Karpas-422 (cell line): ENCODE measurements at regions not wholly inside any gene's neighbourhood (a gene's known extent, or its start where the extent isn't known, plus 50 kb on each side); places are given as distances from the start of the nearest gene placed in this dataset.

Experiments used
- DNase-seq: peaks from one replicate; pipeline ENCODE4 v3.0.0-alpha.2; 2015
- H2AFZ ChIP-seq: fragments of 200-600 bp; sonication (generic); 2 replicates; pipeline ENCODE4 v1.6.1; 2014; ENCODE audit warnings: antibody characterized with exemption, low read length, mixed read lengths
- H3K27ac ChIP-seq: fragments of 200-600 bp; sonication (generic); 2 replicates; pipeline ENCODE4 v1.5.1; 2014; ENCODE audit warnings: mild to moderate bottlenecking, low read length, moderate library complexity
- H3K27me3 ChIP-seq: fragments of 200-600 bp; sonication (generic); 2 replicates; pipeline ENCODE4 v1.6.1; 2014; ENCODE audit warnings: low read length, mixed read lengths
- H3K36me3 ChIP-seq: fragments of 200-600 bp; sonication (generic); 2 replicates; pipeline ENCODE4 v1.6.1; 2014; ENCODE audit warnings: low read length, mixed read lengths; ENCODE audit not compliant: insufficient read depth
- H3K4me1 ChIP-seq: fragments of 200-600 bp; sonication (generic); 2 replicates; pipeline ENCODE4 v1.6.1; 2014; ENCODE audit warnings: mild to moderate bottlenecking, low read length, mixed read lengths
- H3K4me2 ChIP-seq: fragments of 200-600 bp; sonication (generic); 2 replicates; pipeline ENCODE4 v1.6.1; 2014; ENCODE audit warnings: low read length, low read depth, mild to moderate bottlenecking; ENCODE audit not compliant: poor library complexity, severe bottlenecking
- H3K4me3 ChIP-seq: fragments of 200-600 bp; sonication (generic); 2 replicates; pipeline ENCODE4 v1.5.1; 2014; ENCODE audit warnings: mild to moderate bottlenecking, antibody characterized with exemption, low read length, mixed read lengths
- H3K79me2 ChIP-seq: fragments of 200-600 bp; sonication (generic); 2 replicates; pipeline ENCODE4 v1.6.1; 2014; ENCODE audit warnings: mild to moderate bottlenecking, low read length, mixed read lengths
- H3K9ac ChIP-seq: fragments of 200-600 bp; sonication (generic); 2 replicates; pipeline ENCODE4 v1.6.0; 2014; ENCODE audit warnings: low read length
- H3K9me2 ChIP-seq: fragments of 200-600 bp; sonication (generic), shearing (Covaris generic); replicated peaks from 2 replicates; pipeline ENCODE4 v1.6.0; 2014; ENCODE audit warnings: mild to moderate bottlenecking, low read length, moderate library complexity; ENCODE audit not compliant: insufficient read depth
- H3K9me3 ChIP-seq: fragments of 300-700, 200-600 bp; sonication (generic); 2 replicates; pipeline ENCODE4 v1.6.1; 2014; ENCODE audit warnings: low read length, mixed read lengths
- H4K20me1 ChIP-seq: fragments of 200-600 bp; sonication (generic); 2 replicates; pipeline ENCODE4 v1.6.1; 2014; ENCODE audit warnings: mild to moderate bottlenecking, antibody characterized with exemption, low read length, low read depth; ENCODE audit not compliant: insufficient read depth

- H3K9me3 ChIP-seq, result no peaks in the 10 kb centered on the region
- H2AFZ ChIP-seq, result no peak overlapping the region
- H3K9me2 ChIP-seq, result no peaks in the 10 kb centered on the region
- no peaks in the 10 kb centered on the region for H3K4me1 ChIP-seq
- no peaks in the 10 kb centered on the region for H4K20me1 ChIP-seq
- peaks cover 2% of the 10 kb centered on the region; the same call in 1 of the 2 replicates for H3K27me3 ChIP-seq
- no peak overlapping the region for H3K4me3 ChIP-seq
- no peaks in the 10 kb centered on the region for H3K36me3 ChIP-seq
- no peak overlapping the region for H3K4me2 ChIP-seq
- no peak overlapping the region for H3K9ac ChIP-seq
- H3K79me2 ChIP-seq, result no peaks in the 10 kb centered on the region
- DNase-seq, result no peak
- no peak overlapping the region for H3K27ac ChIP-seq
Observed at GRCh38 chr5:62134811-62135210, 171.2 kb upstream of the KIF2A start.

GRCh38 chr5:62137628-62138027 lies 168.4 kb upstream of the KIF2A start:
- H3K9ac ChIP-seq, result no peak overlapping the region
- H3K27me3 ChIP-seq, result peaks cover 2% of the 10 kb centered on the region; the same call in 1 of the 2 replicates
- no peaks in the 10 kb centered on the region for H3K4me1 ChIP-seq
- H3K79me2 ChIP-seq, result no peaks in the 10 kb centered on the region
- H3K4me2 ChIP-seq, result no peak overlapping the region
- H2AFZ ChIP-seq, result no peak overlapping the region
- H3K9me2 ChIP-seq, result no peaks in the 10 kb centered on the region
- H4K20me1 ChIP-seq, result no peaks in the 10 kb centered on the region
- no peak overlapping the region for H3K4me3 ChIP-seq
- DNase-seq, result no peak
- no peaks in the 10 kb centered on the region for H3K9me3 ChIP-seq
- no peak overlapping the region for H3K27ac ChIP-seq
- H3K36me3 ChIP-seq, result no peaks in the 10 kb centered on the region

- Histone ChIP-seq H2AFZ (no peak overlapping the region), H3K36me3 (no peaks in the 10 kb centered on the region), H3K9me3 (no peaks in the 10 kb centered on the region), H3K4me2 (no peak overlapping the region), H3K27me3 (peaks cover 2% of the 10 kb centered on the region; the same call in 1 of the 2 replicates), H3K27ac (no peak overlapping the region), H3K4me3 (no peak overlapping the region), H3K79me2 (no peaks in the 10 kb centered on the region), H4K20me1 (no peaks in the 10 kb centered on the region), H3K9me2 (no peaks in the 10 kb centered on the region), H3K9ac (no peak overlapping the region), H3K4me1 (no peaks in the 10 kb centered on the region; the same call in 1 of the 2 replicates)
- no peak for DNase-seq
Observed at GRCh38 chr5:62138607-62139006, 167.4 kb upstream of the KIF2A start.

- DNase-seq, result no peak
- Histone ChIP-seq H2AFZ (no peak overlapping the region), H4K20me1 (no peaks in the 10 kb centered on the region), H3K9me2 (no peaks in the 10 kb centered on the region), H3K79me2 (no peaks in the 10 kb centered on the region), H3K36me3 (no peaks in the 10 kb centered on the region), H3K4me2 (no peak overlapping the region), H3K27me3 (no peaks in the 10 kb centered on the region), H3K4me3 (no peak overlapping the region), H3K27ac (no peak overlapping the region), H3K9ac (no peak overlapping the region), H3K9me3 (no peaks in the 10 kb centered on the region), H3K4me1 (no peaks in the 10 kb centered on the region; the same call in 1 of the 2 replicates)
Observed at GRCh38 chr5:62139741-62140140, 166.3 kb upstream of the KIF2A start.

GRCh38 chr5:62142351-62142750 lies 163.7 kb upstream of the KIF2A start:
- Histone ChIP-seq H3K4me2 (no peak overlapping the region), H3K4me1 (no peaks in the 10 kb centered on the region; the same call in 1 of the 2 replicates), H3K9me3 (no peaks in the 10 kb centered on the region), H3K27me3 (no peaks in the 10 kb centered on the region), H3K27ac (no peak overlapping the region), H3K9ac (no peak overlapping the region), H2AFZ (no peak overlapping the region), H4K20me1 (no peaks in the 10 kb centered on the region), H3K36me3 (no peaks in the 10 kb centered on the region), H3K4me3 (no peak overlapping the region), H3K9me2 (no peaks in the 10 kb centered on the region), H3K79me2 (no peaks in the 10 kb centered on the region)
- no peak for DNase-seq

- H3K9me3 ChIP-seq, result no peaks in the 10 kb centered on the region
- no peak overlapping the region for H3K9ac ChIP-seq
- DNase-seq, result peak; percentile 63
- H3K27ac ChIP-seq, result no peak overlapping the region
- no peak overlapping the region for H3K4me2 ChIP-seq
- H3K4me3 ChIP-seq, result no peak overlapping the region
- H3K36me3 ChIP-seq, result no peaks in the 10 kb centered on the region
- H3K27me3 ChIP-seq, result no peaks in the 10 kb centered on the region
- H3K4me1 ChIP-seq, result no peaks in the 10 kb centered on the region; the same call in 1 of the 2 replicates
- H3K9me2 ChIP-seq, result no peaks in the 10 kb centered on the region
- H2AFZ ChIP-seq, result no peak overlapping the region
- no peaks in the 10 kb centered on the region for H4K20me1 ChIP-seq
- no peaks in the 10 kb centered on the region for H3K79me2 ChIP-seq
Observed at GRCh38 chr5:62143268-62144229, 162.5 kb upstream of the KIF2A start.

- H3K36me3 ChIP-seq, result no peaks in the 10 kb centered on the region
- H4K20me1 ChIP-seq, result no peaks in the 10 kb centered on the region
- H3K9ac ChIP-seq, result no peak overlapping the region
- H2AFZ ChIP-seq, result no peak overlapping the region
- H3K27ac ChIP-seq, result no peak overlapping the region
- no peaks in the 10 kb centered on the region; the same call in 1 of the 2 replicates for H3K4me1 ChIP-seq
- no peak for DNase-seq
- H3K79me2 ChIP-seq, result no peaks in the 10 kb centered on the region
- no peak overlapping the region for H3K4me3 ChIP-seq
- no peaks in the 10 kb centered on the region for H3K9me3 ChIP-seq
- H3K27me3 ChIP-seq, result no peaks in the 10 kb centered on the region
- no peaks in the 10 kb centered on the region for H3K9me2 ChIP-seq
- H3K4me2 ChIP-seq, result no peak overlapping the region
Observed at GRCh38 chr5:62144401-62145022, 161.5 kb upstream of the KIF2A start.

GRCh38 chr5:62149879-62150278 lies 156.1 kb upstream of the KIF2A start:
- Histone ChIP-seq H3K79me2 (no peaks in the 10 kb centered on the region), H3K9me2 (no peaks in the 10 kb centered on the region), H3K27me3 (no peaks in the 10 kb centered on the region), H3K27ac (no peak overlapping the region), H2AFZ (no peak overlapping the region), H3K4me1 (no peaks in the 10 kb centered on the region), H3K9ac (no peak overlapping the region), H3K4me2 (no peak overlapping the region), H3K9me3 (no peaks in the 10 kb centered on the region), H3K4me3 (no peak overlapping the region), H4K20me1 (no peaks in the 10 kb centered on the region), H3K36me3 (no peaks in the 10 kb centered on the region)
- DNase-seq, result no peak
